Ishikawa (cell line): ENCODE measurements at regions not wholly inside any gene's neighbourhood (a gene's known extent, or its start where the extent isn't known, plus 50 kb on each side); places are given as distances from the start of the nearest gene placed in this dataset.

ENCODE experiments used
- MAX ChIP-seq: IDR thresholded peaks from 2 replicates; pipeline ENCODE4 v1.6.1; 2012
- RAD21 ChIP-seq: IDR thresholded peaks from 2 replicates; pipeline ENCODE4 v1.6.1; 2012; ENCODE audit warnings: low read depth
- YY1 ChIP-seq: IDR thresholded peaks from 2 replicates; pipeline ENCODE4 v1.6.1; 2012; ENCODE audit warnings: low read depth

DNA sequence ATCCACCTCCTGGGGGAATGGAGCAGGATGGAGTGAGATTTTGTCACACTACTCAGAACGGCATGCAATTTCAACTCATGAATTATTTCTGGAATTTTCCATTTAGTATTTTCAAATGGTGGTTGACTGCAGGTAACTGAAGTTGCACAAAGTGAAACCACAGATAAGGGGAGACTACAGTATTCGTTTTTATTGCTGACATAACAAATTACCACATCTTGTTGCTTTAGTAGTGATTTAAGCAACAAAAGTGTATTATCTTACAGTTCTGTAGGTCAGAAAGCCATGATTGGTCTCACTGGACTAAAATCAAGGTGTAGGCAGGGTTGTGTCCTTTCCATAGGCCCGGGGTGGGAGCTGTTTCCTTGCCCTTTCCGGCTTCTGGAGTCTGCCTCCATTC lies 133.4 kb upstream of the B3GAT2 start:
- TF ChIP-seq RAD21 (no peak), MAX (no peak), YY1 (no peak)
